Glomerular visceral epithelial cell (primary cell): ENCODE measurements at regions not wholly inside any gene's neighbourhood (a gene's known extent, or its start where the extent isn't known, plus 50 kb on each side); places are given as distances from the start of the nearest gene placed in this dataset.
"Not testable (repeated sequence)": the region's sequence is repeated elsewhere in the genome, so short reads cannot be mapped to it uniquely, and the experiment has no call there.

Experiments used
- DNase-seq: peaks from one replicate; pipeline ENCODE4 v3.0.0-alpha.2; 2016; ENCODE audit errors: extremely low spot score

- not testable (repeated sequence) for DNase-seq
These were observed 1643.7 kb downstream of the SPATA31A7 start for GRCh38 chr9:62833323-62834200.

GRCh38 chr9:62837254-62837911, 1647.5 kb downstream of the SPATA31A7 start:
- peak; percentile 35 for DNase-seq

GRCh38 chr9:62838024-62838718, 1648.3 kb downstream of the SPATA31A7 start:
- peak; percentile 95 for DNase-seq

- DNase-seq, result not testable (repeated sequence)
These were observed 1649.3 kb downstream of the SPATA31A7 start for GRCh38 chr9:62839168-62839567.

DNA sequence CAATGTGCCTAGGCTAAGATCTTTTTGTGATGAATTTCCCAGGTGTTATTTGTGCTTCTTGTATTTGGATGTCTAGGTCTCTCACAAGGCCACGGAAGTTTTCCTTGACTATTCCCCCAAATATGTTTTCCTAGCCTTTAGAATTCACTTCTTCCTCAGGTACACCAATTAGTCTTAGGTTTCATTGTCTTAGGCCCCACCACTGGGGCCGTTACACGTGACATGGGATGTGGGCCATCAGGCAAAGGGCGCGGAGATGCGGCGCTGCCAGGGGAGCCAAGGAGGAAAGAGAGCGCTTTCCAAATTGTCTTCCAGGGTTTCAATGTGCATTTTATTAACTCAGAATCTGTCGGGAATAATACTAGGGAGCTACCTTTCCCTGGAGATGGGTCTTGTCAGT, 1653.3 kb downstream of the SPATA31A7 start:
- DNase-seq, result not testable (repeated sequence)

GRCh38 chr9:62843706-62844290, 1654.0 kb downstream of the SPATA31A7 start:
- DNase-seq, result not testable (repeated sequence)

GRCh38 chr9:62844681-62845185, 1654.9 kb downstream of the SPATA31A7 start:
- not testable (repeated sequence) for DNase-seq

DNA sequence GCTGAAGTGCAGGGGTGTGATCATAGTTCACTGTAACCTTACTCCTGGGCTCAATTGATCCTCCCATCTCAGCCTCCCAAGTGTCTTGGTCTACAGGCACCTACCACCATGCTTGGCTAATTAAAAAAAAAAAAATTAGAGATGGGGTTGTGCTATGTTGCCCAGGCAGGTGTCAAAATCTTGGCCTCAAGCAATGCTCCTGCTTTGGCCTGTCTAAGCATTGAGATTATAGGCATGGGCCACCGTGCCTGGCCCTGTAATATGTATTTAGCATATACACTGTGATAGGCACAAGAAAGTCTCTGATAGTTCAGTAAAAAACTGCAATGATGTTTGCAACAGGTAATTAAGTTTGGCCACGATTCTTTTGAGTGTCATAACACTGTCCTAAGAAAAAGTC, 1658.4 kb downstream of the SPATA31A7 start:
- not testable (repeated sequence) for DNase-seq

DNA sequence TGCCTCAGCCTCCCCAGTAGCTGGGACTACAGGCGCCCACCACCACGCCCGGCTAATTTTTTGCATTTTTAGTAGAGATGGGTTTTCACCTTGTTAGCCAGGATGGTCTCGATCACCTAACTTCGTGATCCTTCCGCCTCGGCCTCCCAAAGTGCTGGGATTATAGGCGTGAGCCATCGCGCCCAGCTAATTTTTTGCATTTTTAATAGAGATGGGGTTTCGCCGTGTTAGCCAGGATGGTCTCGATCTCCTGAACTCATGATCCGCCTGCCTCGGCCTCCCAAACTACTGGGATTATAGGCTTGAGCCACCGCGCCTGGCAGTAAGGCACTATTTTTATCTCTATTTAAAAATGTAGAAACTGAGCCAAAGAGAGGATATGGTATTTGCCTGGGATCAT, 1660.2 kb downstream of the SPATA31A7 start:
- not testable (repeated sequence) for DNase-seq

DNA sequence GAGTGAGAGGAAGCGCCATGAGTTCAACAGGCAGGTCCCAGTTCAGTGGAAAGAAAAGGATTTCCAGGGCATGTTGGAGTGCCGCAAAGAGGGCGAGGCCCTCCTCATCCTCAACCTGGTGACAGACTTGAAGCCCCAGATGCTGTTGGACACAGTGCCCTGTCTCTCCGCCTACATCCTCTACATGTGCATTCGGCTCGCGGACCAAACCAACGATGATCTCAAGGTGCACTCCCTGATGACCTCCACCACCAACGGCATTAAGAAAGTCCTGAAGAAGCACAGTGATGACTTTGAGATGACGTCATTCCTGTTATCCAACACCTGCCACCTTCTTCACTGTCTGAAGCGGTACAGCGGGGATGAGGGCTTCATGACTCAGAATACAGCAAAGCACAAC, 1667.4 kb downstream of the SPATA31A7 start:
- not testable (repeated sequence) for DNase-seq

GRCh38 chr9:62858240-62858639, 1668.4 kb downstream of the SPATA31A7 start:
- DNase-seq, result not testable (repeated sequence)

DNA sequence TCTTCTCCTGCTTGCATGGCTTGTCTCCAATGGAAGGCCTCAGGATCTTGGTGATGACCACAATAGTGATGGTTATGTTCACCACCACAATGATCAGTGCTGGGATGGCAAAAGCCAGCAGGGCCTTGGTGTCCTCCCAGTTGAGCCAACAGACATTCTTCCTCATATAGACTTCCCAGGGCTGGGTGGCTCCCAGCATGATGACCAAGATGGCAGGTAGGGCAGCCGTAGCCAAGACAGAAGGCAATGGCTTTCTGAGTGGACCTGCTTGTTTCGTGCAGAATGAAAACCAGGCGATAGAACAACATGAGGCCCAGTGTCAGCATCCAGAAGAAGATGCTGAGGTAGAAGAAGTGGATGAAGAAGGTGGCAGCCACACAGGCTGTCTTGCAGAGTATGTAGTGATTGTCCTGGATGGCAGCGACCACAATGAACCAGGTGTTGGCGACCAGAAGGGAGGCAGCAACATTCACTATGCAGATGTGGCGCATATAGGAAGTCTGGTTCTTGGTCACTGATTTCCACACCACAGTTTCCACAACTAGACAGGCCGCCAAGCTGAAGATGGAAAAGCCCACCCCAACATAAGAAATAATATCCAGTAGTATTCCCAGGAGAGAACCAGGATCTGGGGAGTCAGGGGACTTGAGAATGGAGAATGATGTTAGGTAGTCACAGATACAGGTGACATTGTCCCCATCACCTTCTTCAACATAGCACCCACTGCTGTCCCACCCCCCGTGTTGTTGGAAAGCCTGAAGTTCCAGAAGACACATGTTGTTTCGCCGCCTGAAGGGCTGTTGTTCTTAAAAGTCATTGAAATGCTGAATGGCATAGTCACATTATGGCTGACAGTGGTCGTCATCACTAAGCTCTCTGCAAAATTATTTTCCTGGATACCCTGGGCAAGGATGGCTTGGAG, 1671.4 kb downstream of the SPATA31A7 start:
- not testable (repeated sequence) for DNase-seq

GRCh38 chr9:62862180-62862579, 1672.3 kb downstream of the SPATA31A7 start:
- not testable (repeated sequence) for DNase-seq

DNA sequence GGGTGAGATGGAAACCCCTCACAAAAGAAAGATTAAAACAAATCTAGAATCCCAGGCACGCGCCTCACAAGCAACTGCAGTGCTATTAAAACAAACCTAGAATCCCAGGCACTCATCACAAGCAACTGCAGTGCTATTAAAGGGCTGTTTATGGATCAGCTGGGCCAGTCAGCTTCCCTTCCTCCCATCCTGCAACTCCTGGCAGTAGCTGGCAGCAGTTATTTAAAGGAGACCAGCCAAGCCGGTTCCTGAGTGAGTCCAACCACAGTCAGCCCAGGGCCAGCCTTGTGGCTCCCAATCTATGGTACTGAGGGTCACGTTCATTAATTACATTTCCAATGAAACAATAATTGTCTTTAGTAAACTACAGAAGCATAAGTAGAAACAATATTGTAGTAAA, 1673.5 kb downstream of the SPATA31A7 start:
- DNase-seq, result not testable (repeated sequence)

DNA sequence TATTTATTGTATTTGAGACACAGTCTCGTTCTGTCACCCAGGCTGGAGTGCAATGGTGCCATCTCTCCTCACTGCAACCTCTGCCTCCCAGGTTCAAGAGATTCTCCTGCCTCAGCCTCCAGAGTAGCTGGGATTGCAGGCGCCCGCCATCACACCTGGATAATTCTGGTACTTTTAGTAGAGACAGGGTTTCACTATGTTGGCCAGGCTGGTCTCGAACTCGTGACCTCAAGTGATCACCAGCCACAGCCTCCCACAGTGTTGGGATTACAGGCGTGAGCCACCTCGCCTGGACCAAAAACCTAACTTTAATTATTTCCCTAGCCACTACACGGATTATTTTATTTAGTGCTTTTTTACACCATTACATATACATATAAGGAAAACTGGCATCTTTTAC, 1674.0 kb downstream of the SPATA31A7 start:
- DNase-seq, result not testable (repeated sequence)

- DNase-seq, result peak; percentile 11
These were observed 1674.9 kb downstream of the SPATA31A7 start for GRCh38 chr9:62864481-62865469.

- DNase-seq, result not testable (repeated sequence)
These were observed 1679.2 kb downstream of the SPATA31A7 start for GRCh38 chr9:62869061-62869460.

DNA sequence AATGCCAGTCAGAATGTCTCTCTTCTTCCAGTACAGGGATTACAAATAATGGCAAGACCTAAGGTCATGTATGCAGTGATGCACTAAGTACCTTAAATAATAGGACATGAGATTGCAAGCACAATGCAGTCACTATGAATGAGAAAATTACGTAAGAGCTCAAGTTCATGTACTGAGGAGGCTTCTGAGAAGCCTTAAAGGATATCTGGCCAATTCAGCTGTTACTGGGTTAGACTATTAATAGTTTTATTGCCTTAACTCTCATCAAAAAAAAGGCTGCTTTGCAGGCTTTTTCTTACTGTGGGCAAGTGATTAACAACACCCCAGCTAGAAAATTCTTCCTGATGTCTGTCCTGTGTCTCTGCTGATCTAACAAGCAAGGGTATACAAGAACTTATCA, 1681.9 kb downstream of the SPATA31A7 start:
- not testable (repeated sequence) for DNase-seq

DNA sequence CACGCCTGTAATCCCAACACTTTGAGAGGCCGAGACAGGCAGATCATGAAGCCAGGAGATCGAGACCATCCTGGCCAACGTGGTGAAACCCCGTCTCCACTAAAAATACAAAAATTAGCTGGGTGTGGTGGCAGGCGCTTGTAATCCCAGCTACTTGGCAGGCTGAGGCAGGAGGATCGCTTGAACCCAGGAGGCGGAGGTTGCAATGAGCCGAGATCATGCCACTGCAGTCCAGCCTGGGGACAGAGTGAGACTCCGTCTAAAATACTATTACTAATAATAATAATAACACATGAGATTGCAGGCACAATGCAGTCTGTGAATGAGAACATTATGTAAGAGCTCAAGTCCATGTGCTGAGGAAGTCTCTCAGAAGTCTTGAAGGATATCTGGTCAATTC, 1684.4 kb downstream of the SPATA31A7 start:
- not testable (repeated sequence) for DNase-seq
